ENCODE measurements at regions not wholly inside any gene's neighbourhood (a gene's known extent, or its start where the extent isn't known, plus 50 kb on each side); places are given as distances from the start of the nearest gene placed in this dataset.

DNA sequence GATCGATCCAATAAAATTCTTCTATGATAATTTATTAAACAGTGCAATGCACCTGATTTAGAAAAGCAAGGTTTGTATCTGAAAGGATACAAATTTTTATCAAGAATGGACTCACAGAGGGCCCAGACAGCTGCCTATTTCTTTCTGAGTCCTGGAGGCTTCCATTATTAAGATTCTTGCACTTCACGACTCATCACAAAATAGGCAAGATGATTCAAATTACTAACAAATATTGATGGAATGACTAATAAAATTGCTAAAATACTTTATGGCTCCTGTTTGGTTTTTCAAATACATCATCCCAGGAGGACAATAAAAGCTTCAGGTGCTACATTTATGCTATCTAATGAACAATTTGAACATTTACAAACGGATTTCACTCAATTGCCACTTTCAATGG, 483.0 kb upstream of the AGTR1 start:
- DNase-seq, result no peak

DNA sequence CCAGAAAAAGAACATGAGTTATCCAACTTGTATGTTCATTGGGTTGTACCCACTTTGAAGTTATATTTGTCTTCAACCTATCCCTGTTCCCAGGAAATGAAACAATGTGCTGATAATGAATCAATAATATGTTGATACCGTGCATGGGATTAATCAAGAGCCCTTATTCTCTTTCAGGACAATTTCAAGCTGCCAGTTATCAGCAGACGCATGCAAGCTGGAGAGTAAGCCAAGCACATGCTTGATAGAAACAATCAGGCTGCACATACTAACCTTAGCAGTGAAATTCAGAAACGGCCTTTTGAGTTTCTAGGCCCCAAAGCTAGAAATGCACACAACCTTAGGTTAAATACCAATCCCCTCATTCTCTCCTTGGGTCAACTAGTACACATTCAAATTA, 480.4 kb upstream of the AGTR1 start:
- no peak for DNase-seq

DNA sequence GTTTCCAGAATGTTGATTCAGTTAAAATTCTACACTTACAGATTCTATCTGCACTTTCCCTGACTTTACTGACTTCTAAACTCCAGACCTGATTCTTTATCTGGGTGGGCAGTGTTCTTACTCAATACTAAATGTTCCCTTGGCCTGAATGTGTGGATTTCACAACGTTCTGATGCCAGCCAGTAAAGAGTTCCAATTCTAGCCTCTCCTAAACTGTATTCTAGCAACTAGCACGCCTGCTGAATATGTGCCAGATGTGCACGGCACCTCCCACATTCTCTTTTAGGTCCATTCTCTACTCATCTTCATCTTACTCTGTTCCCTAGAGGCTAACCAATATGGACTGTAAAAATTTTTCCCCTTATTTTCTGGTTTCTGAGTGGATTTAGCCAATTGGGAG, 479.5 kb upstream of the AGTR1 start:
- DNase-seq, result no peak

DNA sequence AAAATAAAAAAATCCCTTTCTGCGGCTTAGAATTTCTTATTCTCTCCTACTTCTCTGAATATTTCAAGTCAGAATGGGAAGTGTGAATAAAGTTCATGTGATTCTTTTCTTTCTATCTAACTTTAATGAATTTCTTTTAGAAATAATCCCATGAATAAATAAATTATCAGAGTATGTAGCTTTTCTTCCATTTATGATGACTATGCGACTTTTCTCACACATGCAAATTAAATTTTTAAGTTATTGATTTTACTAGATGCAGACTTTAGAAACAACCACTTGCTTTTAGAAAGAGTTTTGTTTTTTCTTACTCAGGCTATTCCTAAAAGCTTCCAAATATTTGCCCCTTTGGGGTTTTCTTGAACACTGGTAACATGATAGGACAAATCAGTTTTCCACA, 477.7 kb upstream of the AGTR1 start:
- DNase-seq, result no peak

DNA sequence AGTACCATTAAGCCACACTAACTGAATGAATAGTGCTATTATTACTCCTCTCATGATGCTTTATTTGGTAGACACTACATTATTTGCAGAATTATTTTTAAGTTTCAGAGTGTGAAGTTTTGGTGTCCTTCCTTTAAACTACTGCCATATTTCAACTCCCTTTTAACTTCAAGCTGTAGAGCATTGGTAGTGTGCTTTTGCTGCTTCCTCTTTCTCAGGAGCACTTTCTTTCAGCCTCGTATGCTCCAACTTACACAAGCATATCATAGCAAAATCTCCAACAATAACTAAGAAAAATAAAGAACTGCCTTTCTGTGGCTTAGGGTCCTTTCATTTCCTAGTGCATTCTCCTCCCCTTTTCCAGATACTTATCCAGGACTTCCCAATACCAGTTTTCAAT, 476.4 kb upstream of the AGTR1 start:
- no peak for DNase-seq

DNA sequence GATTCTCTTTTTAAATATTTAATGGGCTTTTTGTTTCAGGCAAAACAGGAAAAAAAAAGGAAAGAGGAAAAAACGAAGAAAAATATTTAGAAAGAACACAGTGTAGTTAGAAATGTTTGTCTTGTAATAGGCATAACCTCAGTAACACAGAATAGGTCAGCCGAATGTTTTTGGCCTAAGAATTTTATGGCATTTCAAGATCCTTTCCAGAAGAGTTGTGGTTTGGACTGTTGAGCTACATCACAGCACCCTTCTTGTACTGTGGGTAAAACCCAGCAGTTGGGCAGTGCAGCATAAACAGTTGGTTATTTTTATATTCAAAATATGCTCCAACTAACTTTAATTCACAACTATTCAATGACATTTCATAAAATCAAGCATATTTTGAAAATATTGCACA, 474.4 kb upstream of the AGTR1 start:
- no peak for DNase-seq

DNA sequence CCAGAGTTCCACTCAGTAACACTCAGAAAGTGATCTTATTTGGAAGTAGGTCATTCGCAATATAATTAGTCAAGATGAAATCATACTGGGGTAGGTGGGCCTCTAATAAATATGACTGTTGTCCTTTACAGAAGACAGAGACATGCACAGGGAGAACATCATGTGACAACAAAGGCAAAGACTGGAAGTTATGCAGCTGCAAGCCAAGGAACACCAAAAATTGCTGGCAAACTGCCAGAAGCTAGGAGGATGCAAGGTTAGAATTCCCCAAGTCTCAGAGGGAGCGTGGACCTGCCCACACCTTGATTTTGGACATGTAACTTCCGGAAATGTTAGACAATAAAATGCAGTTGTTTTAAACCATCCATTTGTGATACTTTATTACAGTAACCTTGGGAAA, 471.5 kb upstream of the AGTR1 start:
- no peak for DNase-seq

DNA sequence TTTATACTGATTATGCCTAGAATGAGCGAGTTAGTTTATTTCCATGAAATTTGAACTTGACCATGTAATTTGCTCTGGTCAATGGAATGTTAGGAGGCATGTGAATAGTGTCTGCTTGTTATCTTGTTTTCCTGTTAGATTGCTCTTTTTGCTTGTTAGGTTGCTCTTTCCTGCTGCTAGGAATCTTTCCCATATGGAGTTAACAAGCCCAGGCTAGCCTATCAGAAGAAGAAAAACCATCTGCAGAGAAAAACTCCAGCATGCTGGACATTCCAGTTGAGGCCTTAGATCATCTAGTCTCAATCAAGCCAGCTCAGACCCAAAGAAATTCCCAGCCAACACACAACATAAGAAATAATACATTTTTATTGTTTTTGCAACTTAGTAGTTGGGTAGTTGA, 470.2 kb upstream of the AGTR1 start:
- no peak for DNase-seq

DNA sequence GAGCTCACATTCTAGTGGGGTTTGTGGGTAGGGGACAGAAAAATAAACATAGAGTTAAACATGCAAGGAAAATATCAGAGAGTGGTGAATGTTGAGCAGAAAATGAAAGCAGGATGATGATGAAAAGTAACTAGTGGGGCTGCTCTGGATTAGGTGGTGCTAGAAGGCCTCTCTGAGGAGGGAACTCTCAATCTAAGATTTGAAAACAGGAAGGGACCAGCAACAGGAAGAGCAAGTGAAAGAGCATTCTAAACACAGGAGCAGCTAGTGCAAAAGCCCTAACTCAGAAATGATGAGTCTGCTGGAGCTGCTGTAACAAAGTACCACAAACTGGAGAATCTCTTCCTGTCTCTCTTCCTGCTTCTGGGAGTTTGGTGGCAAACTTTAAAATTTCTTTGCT, 468.6 kb upstream of the AGTR1 start:
- no peak for DNase-seq

DNA sequence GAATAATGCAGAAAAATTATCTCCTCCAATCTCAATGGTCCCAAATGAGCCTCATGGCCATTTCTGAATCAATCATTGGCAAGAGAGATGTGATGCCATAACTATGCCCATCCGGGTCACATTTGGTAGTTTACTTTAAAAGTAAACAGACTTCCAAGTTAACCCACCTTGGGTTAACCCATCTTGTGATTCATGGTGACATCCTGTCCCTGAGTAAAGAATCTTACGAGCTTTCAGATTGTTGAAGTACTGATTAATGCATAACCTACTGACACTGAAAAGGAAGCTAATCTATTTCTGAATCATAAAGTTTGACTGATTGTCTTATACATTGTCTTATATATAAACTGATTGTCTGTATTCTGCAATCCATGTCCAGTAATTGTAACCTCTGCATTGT, 467.2 kb upstream of the AGTR1 start:
- no peak for DNase-seq

DNA sequence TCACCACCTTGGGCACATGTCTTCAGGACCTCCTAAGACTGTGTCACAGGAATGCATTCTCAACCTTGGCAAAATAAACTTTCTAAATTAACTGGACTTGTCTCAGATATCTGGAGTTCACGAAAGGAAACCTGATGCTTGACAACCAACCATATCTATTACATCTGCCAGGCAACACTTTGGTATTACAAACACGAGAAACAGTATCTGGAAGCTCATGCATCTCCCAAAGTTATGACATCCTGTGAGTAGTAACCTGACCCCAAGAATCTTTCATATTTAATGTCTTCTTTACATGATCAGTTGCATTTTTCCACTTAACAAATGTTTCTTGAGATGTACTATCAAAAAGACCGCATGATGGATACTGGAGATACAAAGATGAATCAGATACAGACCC, 465.3 kb upstream of the AGTR1 start:
- no peak for DNase-seq

DNA sequence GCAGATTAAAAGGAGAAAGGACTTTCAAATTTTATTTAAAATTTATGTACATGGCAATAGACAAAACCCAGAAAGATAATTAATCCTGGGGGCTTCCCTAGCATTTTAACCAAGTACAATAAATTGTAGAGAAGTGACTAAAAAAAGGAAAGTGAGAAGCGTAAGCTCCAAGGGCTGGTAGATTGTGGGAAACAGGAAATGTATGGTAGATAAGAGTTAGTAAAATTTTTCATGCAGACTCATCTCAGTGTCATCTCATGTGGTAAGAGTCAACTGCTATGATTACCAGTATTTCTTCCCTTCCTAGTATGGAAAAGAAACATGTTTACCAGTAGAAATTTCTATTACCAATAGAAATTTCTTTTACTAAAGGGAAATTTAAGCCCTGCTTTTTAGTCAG, 464.3 kb upstream of the AGTR1 start:
- DNase-seq, result no peak

DNA sequence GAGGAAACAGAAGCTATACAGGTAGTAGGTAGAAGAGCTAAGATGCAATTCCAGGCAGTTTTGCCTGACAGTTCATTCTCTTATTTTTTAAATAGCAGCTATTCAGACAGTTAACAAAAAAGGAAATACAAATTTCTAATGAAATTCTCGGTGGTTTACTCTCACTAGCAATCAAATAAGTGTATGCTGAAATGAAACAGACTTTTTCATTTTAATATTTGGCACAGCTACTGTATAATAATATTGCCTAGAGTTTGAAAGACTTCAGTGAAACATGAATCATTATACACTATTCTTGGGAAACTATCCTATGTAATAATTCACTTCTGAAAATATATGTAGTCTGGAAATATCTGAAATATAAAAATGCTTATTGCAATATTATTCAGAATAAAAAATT, 463.2 kb upstream of the AGTR1 start:
- no peak for DNase-seq

DNA sequence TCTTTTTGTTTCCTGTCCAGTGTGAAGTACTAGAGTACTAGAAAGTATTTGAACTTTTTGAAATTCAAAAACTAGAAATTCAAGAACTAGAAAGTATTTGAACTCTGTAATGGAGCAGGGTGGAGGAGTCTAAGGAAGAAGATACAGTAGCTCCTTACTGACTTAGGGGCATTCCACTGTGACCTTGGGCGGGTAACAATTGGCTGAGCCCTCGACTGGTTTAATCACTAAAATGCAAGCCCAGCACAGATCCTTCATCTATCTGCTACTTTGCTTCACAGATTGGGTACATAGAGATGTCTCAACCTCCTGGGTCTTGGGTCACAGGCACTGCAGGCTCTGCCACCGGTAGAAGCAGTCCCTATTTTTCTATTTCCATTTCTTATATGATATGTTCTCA, 462.1 kb upstream of the AGTR1 start:
- DNase-seq, result no peak

DNA sequence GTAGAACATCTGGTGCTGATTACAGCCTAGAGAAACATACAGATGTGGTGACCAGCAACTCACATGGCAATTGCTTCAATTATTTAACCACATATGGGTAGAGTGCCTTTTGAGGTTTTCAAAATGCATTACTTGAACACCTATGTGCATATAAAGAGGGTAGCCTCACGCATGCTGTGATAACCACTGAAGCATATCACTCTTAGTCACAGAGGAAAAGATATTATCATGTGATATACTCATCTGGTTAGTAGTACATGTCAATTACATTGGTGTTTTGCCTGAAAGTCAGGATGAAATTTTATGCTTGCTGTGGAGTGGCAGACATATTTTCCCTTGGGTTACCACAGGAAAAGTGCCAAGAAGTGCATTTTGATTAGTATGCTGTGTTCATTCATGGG, 459.3 kb upstream of the AGTR1 start:
- no peak for DNase-seq

DNA sequence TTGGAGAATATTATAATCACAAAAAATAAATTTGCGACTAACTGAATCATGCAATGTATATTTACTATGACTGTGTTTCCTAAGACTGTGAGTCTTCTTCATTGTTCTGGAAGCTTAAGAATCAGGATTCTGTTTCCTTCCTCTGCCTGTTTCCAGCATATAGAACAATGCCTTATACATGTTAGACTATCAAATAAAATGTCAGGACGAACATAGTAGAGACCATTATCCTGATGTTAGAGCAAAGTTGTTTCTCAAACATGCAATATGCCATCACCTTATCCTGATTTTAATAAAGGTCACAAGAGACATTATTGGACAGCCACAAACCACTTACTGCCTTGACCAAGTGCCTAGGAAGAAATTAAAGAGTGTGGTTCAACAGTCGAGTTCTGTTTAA, 457.4 kb upstream of the AGTR1 start:
- no peak for DNase-seq

DNA sequence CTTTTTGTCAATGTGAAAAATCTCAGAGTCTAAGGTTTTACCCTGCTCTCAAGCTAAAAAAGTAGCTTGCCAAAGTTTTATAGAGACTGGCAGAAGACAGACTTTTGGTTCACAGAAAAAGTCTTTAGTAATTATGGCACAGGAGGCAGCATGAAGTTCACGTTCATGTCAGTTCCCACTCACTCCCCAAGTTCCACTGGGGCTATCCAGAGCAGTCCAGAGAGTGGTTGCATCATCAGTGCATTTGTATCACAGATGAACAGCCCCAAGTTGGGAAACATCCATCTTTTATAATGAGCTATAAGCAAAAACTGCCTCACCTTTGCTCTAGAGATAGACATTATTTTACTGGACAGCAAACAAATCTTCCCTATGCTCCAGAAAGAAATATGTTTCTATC, 454.1 kb upstream of the AGTR1 start:
- no peak for DNase-seq

DNA sequence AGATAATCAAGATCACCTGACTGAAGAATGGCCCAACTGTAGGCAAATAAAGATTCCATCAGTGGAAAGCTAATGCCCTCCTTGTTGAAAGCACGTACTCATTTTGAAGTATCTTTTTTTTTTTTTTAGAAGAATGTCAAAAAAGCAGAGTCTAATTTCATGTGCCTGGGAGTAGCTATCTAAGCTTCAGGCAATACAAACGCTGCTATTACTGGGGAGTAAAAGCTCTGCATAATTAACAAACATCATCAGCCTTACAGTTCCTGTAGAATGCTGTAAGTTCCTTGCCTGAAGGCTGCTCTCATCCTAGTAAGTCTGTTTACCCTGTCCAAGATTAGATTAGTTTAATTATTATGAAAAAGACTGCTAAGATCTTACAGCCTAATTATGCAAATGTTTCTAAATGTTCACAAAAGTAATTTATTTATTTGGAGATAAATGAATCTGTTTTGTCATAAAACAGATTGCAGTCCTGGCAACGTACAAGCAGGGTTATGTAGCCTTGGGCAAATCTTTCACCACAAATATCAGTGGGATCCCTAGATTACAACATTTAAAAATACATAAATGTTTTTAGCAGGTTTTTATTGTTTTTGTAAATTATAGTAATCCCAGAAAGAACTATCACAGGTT, 451.3 kb upstream of the AGTR1 start:
- DNase-seq, result no peak

DNA sequence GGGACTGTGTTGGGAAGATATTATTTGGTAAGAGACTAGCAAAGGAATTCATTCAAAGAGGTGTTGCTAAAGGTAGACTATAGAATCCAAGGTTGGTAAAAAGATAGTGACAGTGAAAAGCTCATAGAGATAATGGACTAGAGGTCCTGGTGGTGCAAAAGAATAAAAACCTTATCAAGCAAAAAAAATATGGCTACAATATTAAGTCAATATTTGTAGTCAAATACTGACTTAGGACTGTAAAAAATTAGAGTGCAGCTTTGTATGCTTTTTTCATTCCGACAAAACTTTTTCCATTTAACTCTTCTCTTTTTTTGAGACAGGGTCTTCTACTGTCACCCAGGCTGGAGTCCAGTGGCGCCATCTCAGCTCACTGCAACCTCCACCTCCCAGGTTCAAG, 444.0 kb upstream of the AGTR1 start:
- DNase-seq, result no peak

DNA sequence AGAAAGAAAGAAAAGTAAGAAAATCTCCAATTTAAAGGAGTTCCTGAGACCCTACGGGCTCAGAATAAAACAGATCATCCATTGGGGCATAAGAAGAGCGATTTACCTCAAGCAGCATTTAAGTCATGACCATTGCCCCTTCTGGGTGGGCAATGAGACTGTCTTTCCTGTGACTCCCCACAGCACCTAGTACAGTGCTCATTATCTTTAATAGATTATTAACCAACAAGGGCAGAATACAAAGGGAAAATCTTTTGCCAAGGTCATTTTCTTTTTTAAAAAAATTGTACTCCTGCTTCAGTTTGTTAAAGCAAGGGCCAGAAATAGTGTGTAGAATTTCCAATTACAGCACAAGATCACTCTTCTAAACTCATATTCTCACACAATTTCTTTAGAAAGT, 443.3 kb upstream of the AGTR1 start:
- no peak for DNase-seq

DNA sequence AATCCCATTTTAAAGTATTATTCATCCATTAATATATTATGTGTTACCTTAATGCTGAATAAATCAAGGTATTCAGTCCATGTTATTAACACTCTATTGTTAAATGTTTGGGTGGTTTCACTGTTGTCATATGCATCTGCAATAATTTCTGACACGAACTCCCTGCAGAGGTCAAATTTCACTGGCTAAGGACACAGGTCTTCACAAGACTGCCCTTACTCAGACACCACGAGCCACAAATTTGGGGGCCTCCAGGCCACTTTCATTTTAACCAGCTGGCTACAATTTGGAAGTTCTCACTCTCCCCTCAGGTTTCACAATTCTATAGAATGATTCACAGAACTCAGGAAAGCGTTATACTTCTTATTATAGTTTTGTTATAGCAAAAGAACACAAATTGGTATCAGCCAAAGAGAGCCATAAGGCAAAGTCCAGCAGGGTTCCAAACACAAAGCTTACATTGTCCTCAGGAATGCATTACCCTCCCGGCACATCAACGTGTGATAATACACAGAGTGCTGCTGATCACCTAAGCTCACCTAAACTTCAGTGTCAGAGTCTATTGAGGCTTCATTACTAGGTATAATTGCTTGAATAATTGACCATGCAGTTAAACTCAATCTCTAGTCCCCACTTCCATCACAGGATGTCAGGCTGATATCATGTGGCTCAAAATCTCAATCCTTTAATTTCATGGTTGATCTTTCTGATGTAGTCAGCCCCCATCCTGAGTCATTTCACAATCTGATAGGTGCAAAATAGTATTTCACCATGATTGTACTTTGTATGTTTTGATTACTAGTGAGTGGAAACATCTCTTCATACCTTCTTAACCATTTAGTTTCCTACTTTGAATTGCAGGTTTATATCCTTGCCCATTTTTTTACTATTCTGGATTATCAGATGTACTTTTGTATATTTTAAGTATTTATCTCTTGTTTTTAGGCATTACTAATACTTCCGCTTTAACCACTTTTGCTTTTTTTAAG, 441.4 kb upstream of the AGTR1 start:
- no peak for DNase-seq

DNA sequence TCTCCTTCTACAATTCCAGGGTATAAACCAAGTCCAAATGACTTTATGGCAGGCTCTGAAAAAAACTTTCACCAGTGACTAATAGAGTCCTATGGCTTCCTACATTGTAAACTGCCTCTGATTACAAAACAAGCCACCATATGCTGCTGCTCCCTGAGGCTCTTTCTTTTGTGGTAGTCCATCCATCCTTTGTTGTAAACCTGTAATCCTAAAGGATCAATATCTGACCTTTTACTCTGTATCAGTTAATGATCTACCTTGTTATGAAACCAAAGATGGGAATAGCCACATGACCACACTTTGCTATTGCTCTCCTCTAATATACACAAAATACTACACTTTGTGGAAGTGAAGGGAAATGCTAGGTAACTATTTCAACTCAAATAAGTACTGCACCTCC, 434.7 kb upstream of the AGTR1 start:
- no peak for DNase-seq

DNA sequence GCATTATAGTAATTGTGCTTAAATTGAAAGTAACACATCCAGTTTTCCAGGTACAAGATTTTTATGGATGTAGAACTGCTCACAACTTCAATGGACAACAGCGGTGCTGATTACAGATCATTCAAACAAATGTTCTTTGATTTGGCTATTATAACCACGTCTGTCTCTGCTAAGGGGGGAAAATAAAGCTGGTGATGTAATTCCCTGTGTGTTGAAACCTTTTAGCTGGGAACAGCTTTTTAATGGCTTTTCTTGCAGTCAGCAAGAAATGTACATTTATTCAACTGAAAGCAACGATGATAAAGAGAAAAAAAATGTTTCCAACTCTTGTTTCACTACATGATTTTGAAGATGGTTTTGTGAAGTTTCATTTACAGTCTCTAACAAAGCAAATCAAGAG, 431.9 kb upstream of the AGTR1 start:
- no peak for DNase-seq
